WERI-Rb-1 (cell line): ENCODE measurements at regions not wholly inside any gene's neighbourhood (a gene's known extent, or its start where the extent isn't known, plus 50 kb on each side); places are given as distances from the start of the nearest gene placed in this dataset.

Source experiments
- DNase-seq: peaks from one replicate; pipeline ENCODE4 v3.0.0-alpha.2; 2020
- H3K27ac ChIP-seq: fragments of 250-450 bp; sonication (Bioruptor Pico); 2 replicates; pipeline ENCODE4 v1.5.1; 2020; ENCODE audit warnings: mild to moderate bottlenecking, moderate library complexity
- H3K27me3 ChIP-seq: fragments of 250-450 bp; sonication (Bioruptor Pico); 2 replicates; pipeline ENCODE4 v1.5.1; 2021; ENCODE audit warnings: mild to moderate bottlenecking, low read depth, moderate library complexity; ENCODE audit not compliant: insufficient read depth, severe bottlenecking
- H3K36me3 ChIP-seq: fragments of 250-450 bp; sonication (Bioruptor Pico); 2 replicates; pipeline ENCODE4 v1.5.1; 2020; ENCODE audit warnings: mild to moderate bottlenecking, moderate library complexity
- H3K4me3 ChIP-seq: 2 replicates; pipeline ENCODE4 v1.5.1; 2011; ENCODE audit warnings: low read depth, mild to moderate bottlenecking, control low read depth, low read length
- H3K9me3 ChIP-seq: fragments of 250-450 bp; sonication (Bioruptor Pico); 2 replicates; pipeline ENCODE4 v1.5.1; 2021; ENCODE audit warnings: mild to moderate bottlenecking, moderate library complexity; ENCODE audit not compliant: severe bottlenecking
- CTCF ChIP-seq: IDR thresholded peaks from 2 replicates; pipeline ENCODE4 v1.5.1; 2011; ENCODE audit warnings: low read depth, mild to moderate bottlenecking, control low read depth, inconsistent platforms, low read length

- Histone ChIP-seq H3K27ac (no peak overlapping the region), H3K9me3 (no peaks in the 10 kb centered on the region), H3K4me3 (no peak overlapping the region), H3K36me3 (no peaks in the 10 kb centered on the region), H3K27me3 (no peaks in the 10 kb centered on the region)
- no peak for DNase-seq
- TF ChIP-seq CTCF: no peak
These were observed 142.3 kb downstream of the DICER1 start for GRCh38 chr14:95015046-95015445.

DNA sequence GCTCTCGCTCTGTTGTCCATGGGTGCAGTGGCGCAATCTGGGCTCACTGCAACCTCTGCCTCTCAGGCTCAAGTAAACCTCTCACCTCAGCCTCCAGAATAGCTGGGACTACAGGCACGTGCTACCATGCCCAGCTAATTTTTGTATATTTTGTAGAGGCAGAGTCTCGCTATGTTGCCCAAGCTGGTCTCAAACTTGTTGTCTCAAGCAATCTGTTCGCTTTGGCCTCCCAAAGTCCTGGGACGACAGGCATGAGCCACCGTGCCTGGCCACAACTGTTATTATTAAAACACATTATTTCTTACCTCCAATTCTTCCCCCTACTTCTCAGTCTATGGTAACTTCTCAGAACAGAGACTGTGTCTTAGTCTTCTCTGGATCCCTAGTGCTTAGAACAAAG, 143.3 kb downstream of the DICER1 start:
- TF ChIP-seq CTCF: no peak
- Histone ChIP-seq H3K27me3 (no peaks in the 10 kb centered on the region), H3K4me3 (no peak overlapping the region), H3K36me3 (no peaks in the 10 kb centered on the region), H3K27ac (no peak overlapping the region), H3K9me3 (no peaks in the 10 kb centered on the region)
- DNase-seq: no peak

DNA sequence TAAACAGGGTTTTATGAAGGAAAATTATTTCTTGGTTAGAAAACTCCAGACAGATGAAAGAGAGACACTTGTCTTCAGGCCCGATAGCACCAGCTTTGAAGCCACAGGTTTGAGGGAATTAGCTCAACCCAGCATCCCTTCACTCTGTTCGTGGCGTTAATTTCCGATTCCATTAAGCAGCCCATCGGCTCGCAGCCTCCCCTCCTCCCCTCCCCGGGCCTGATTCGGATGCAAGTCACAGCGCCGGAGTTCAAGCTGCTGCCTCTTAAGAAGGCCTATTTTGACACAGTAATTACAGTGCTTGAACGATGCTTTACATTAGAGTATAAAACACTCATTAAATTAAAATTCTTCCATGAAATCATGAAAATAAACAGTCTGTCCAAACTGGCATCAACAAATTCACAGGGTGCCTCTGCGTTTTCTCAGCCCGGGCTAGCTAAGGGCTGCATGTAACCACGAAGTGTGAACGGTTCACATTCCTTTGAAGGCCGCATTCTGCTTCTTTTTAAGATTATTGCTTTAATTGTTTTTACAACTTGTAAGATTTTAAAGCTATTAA, 145.8 kb downstream of the DICER1 start:
- no peak for DNase-seq
- no peak overlapping the region for H3K27ac ChIP-seq
- TF ChIP-seq CTCF: no peak
- no peaks in the 10 kb centered on the region for H3K27me3 ChIP-seq
- no peak overlapping the region for H3K4me3 ChIP-seq
- no peaks in the 10 kb centered on the region for H3K9me3 ChIP-seq
- H3K36me3 ChIP-seq: no peaks in the 10 kb centered on the region

- H3K27ac ChIP-seq: no peak overlapping the region
- no peak overlapping the region for H3K4me3 ChIP-seq
- H3K9me3 ChIP-seq: no peaks in the 10 kb centered on the region
- H3K27me3 ChIP-seq: no peaks in the 10 kb centered on the region
- no peak for TF ChIP-seq CTCF
- DNase-seq: no peak
- no peaks in the 10 kb centered on the region for H3K36me3 ChIP-seq
These were observed 148.7 kb downstream of the DICER1 start for GRCh38 chr14:95008445-95009217.

GRCh38 chr14:95007921-95008320, 149.4 kb downstream of the DICER1 start:
- H3K9me3 ChIP-seq: no peaks in the 10 kb centered on the region
- no peaks in the 10 kb centered on the region for H3K36me3 ChIP-seq
- no peak for DNase-seq
- TF ChIP-seq CTCF: no peak
- H3K27me3 ChIP-seq: no peaks in the 10 kb centered on the region
- no peak overlapping the region for H3K4me3 ChIP-seq
- H3K27ac ChIP-seq: no peak overlapping the region
